Psoas muscle (tissue), 7 donors: ENCODE measurements at regions not wholly inside any gene's neighbourhood (a gene's known extent, or its start where the extent isn't known, plus 50 kb on each side); places are given as distances from the start of the nearest gene placed in this dataset.

Source experiments
- ATAC-seq, 4 donors: fragments of 200-7000 bp; cut with Tn5 transposase; one replicate each; pipeline ENCODE4 v1.9.1; 2020; ENCODE audit warnings: moderate library complexity in 3 of 4, mild to moderate bottlenecking in 2 of 4
- DNase-seq, 2 donors: peaks; one replicate each; pipeline ENCODE4 v3.0.0-alpha.2; 2020
- H3K27ac ChIP-seq: fragments of 200-600 bp; one replicate; pipeline ENCODE4 v1.8.0; 2022
- H3K27me3 ChIP-seq, 3 donors: fragments of 200-600 bp in 1 of 3; one replicate each; pipeline versions ENCODE4 v1.6.1 to v1.8.0; 2013 to 2022; ENCODE audit warnings: low read length in 2 of 3, mild to moderate bottlenecking in 2 of 3, moderate library complexity in 1 of 3; ENCODE audit not compliant: insufficient read depth in 3 of 3
- H3K36me3 ChIP-seq, 2 donors: fragments of 200-600 bp in 1 of 2; one replicate each; pipeline versions ENCODE4 v1.6.1 to v1.8.0; 2013 to 2022; ENCODE audit warnings: low read depth in 1 of 2, mild to moderate bottlenecking in 1 of 2, moderate library complexity in 1 of 2; ENCODE audit not compliant: insufficient read depth in 1 of 2
- H3K4me1 ChIP-seq: fragments of 200-600 bp; one replicate; pipeline ENCODE4 v1.8.0; 2022
- H3K4me3 ChIP-seq: fragments of 200-600 bp; one replicate; pipeline ENCODE4 v1.8.0; 2022; ENCODE audit warnings: mild to moderate bottlenecking
- H3K9me3 ChIP-seq: fragments of 200-600 bp; one replicate; pipeline ENCODE4 v1.8.0; 2022
- CTCF ChIP-seq: fragments of 200-600 bp; IDR thresholded peaks from one replicate; pipeline ENCODE4 v1.8.0; 2022; ENCODE audit warnings: antibody characterized with exemption
- WGBS, 3 donors: extraction: QIAGEN DNeasy Blood & Tissue Kit; methylation state at CpG; one replicate each; pipeline versions ENCODE4 v1.1.6 to v1.1.7; 2013; 5-methylcytosine and 5-hydroxymethylcytosine counted together
- intact Hi-C, 2 donors: fragments of 100-400 bp; cut with DNase I; formaldehyde crosslinking; loops; one replicate each; pipeline versions ENCODE4 v1.11.0 to v1.14.2; 2022
- donor health status: healthy with polysubstance abuse.
- donor health status: DM: no; HTN: no; CAD: no; lungs with moderate emphysema.
- donor health status: Bipolar disorder and iron deficiency.
- donor health status: healthy.
- donor health status: DM: yes; HTN: yes; CAD: no.
- donor health status: DM: no; HTN: no; CAD: no.
- donor health status: DM: yes; HTN: yes; CAD: no.

- 45 to 70% (median 63%) methylated on average over 4 of the region's 4 CpGs for whole genome bisulfite sequencing, 3 donors
- intact Hi-C loops = no loop called here
- ATAC-seq = no peak
Observed at GRCh38 chrX:26032111-26032912, 105.8 kb upstream of the MAGEB18 start.

GRCh38 chrX:26037367-26037766 lies 100.8 kb upstream of the MAGEB18 start:
- Histone ChIP-seq H3K27ac (no peak overlapping the region), H3K36me3 (no peaks in the 10 kb centered on the region), H3K27me3 (no peaks in the 10 kb centered on the region), H3K4me3 (no peak overlapping the region), H3K9me3 (no peaks in the 10 kb centered on the region), H3K4me1 (no peaks in the 10 kb centered on the region)
- ATAC-seq (no peak), DNase-seq (no peak)
- 72 to 89% (median 84%) methylated on average over 3 of the region's 3 CpGs for WGBS, 3 donors
- intact Hi-C loops = no loop called here
- no peak for TF ChIP-seq CTCF

More at GRCh38 chrX:26032111-26032912, 105.8 kb upstream of the MAGEB18 start:
- H3K9me3 ChIP-seq = no peaks in the 10 kb centered on the region
- H3K4me3 ChIP-seq = no peak overlapping the region
- H3K36me3 ChIP-seq = no peaks in the 10 kb centered on the region
- DNase-seq = no peak
- H3K27me3 ChIP-seq = no peaks in the 10 kb centered on the region
- no peak for TF ChIP-seq CTCF
- no peak overlapping the region for H3K27ac ChIP-seq
- H3K4me1 ChIP-seq = no peaks in the 10 kb centered on the region

- ATAC-seq (no peak), DNase-seq (no peak)
- Histone ChIP-seq H3K4me1 (no peaks in the 10 kb centered on the region), H3K27me3 (no peaks in the 10 kb centered on the region), H3K27ac (no peak overlapping the region), H3K36me3 (no peaks in the 10 kb centered on the region), H3K9me3 (no peaks in the 10 kb centered on the region), H3K4me3 (no peak overlapping the region)
- intact Hi-C loops = no loop called here
- no peak for TF ChIP-seq CTCF
Observed at GRCh38 chrX:26050099-26050498, 88.0 kb upstream of the MAGEB18 start.

GRCh38 chrX:26070882-26071281 lies 67.3 kb upstream of the MAGEB18 start:
- intact Hi-C loops = no loop called here
- Histone ChIP-seq H3K27ac (no peak overlapping the region), H3K4me1 (no peaks in the 10 kb centered on the region), H3K36me3 (no peaks in the 10 kb centered on the region), H3K9me3 (no peaks in the 10 kb centered on the region), H3K27me3 (no peaks in the 10 kb centered on the region), H3K4me3 (no peak overlapping the region)
- DNase-seq = no peak
- ATAC-seq = no peak
- WGBS, 3 donors = 77 to 86% (median 78%) methylated on average over 5 of the region's 5 CpGs
- TF ChIP-seq CTCF = no peak

GRCh38 chrX:26071618-26072017 lies 66.5 kb upstream of the MAGEB18 start:
- no peaks in the 10 kb centered on the region for H3K4me1 ChIP-seq
- DNase-seq (no peak), ATAC-seq (no peak)
- no peaks in the 10 kb centered on the region for H3K36me3 ChIP-seq
- no peaks in the 10 kb centered on the region for H3K9me3 ChIP-seq
- intact Hi-C loops = no loop called here
- no peak overlapping the region for H3K27ac ChIP-seq
- TF ChIP-seq CTCF = no peak
- no peaks in the 10 kb centered on the region for H3K27me3 ChIP-seq
- H3K4me3 ChIP-seq = no peak overlapping the region
- 78 to 93% (median 89%) methylated on average over 8 to 10 of the region's 10 CpGs for WGBS, 3 donors
